K562 (cell line): ENCODE measurements at regions not wholly inside any gene's neighbourhood (a gene's known extent, or its start where the extent isn't known, plus 50 kb on each side); places are given as distances from the start of the nearest gene placed in this dataset.

Experiments
- EP300 ChIP-seq: IDR thresholded peaks from 2 replicates; pipeline ENCODE4 v1.6.1; 2012; ENCODE audit warnings: low read length, improper control_type of control experiment
- NFIX ChIP-seq: fragments of 250-450 bp; sonication (Bioruptor Pico); IDR thresholded peaks from 2 replicates; pipeline ENCODE4 v1.4.0; 2020; ENCODE audit warnings: low read depth, mild to moderate bottlenecking, moderate library complexity
- POLR2A ChIP-seq: fragments of 450-650 bp; conservative IDR thresholded peaks from 2 replicates; pipeline ENCODE4 v1.6.1; 2016
- SRSF9 ChIP-seq: fragments of 200-400 bp; formaldehyde crosslinking; IDR thresholded peaks from 2 replicates; pipeline ENCODE4 v1.6.1; 2017; ENCODE audit warnings: low read depth, low read length, borderline replicate concordance
- TEAD4 ChIP-seq, 2 experiments: sonication (generic) in 1 of 2; formaldehyde crosslinking in 1 of 2; IDR thresholded peaks; 2 replicates each; pipeline versions ENCODE4 v1.6.1 to v1.8.0; 2012 to 2022; ENCODE audit warnings: borderline replicate concordance in 1 of 2, inconsistent platforms in 1 of 2, low read length in 1 of 2, mild to moderate bottlenecking in 1 of 2, missing genetic modification reagents in 1 of 2
- TF ChIP-seq, protein P1 (sequence below), 3 experiments: IDR thresholded peaks in 2 of 3; conservative IDR thresholded peaks in 1 of 3; 2 replicates each; pipeline ENCODE4 v1.5.1; 2011 to 2012; ENCODE audit warnings: low read length in 3 of 3, mild to moderate bottlenecking in 3 of 3, control low read depth in 2 of 3, improper control_type of control experiment in 1 of 3, inconsistent platforms in 1 of 3, low read depth in 1 of 3, mixed read lengths in 1 of 3, moderate library complexity in 1 of 3; ENCODE audit not compliant: insufficient read depth in 2 of 3
- TF ChIP-seq, protein P2 (sequence below), 3 experiments: fragments of 200-800 bp in 1 of 3; fragments of 250-450 bp in 1 of 3; fragments of 450-650 bp in 1 of 3; sonication (Bioruptor Pico) in 1 of 3; sonication (Bioruptor generic) in 1 of 3; formaldehyde crosslinking in 1 of 3; IDR thresholded peaks; 2 replicates each; pipeline versions ENCODE4 v1.6.1 to v1.8.0; 2016 to 2022; ENCODE audit warnings: mild to moderate bottlenecking in 2 of 3, missing genetic modification characterization in 2 of 3, missing compliant biosample characterization in 1 of 3, moderate library complexity in 1 of 3

DNA sequence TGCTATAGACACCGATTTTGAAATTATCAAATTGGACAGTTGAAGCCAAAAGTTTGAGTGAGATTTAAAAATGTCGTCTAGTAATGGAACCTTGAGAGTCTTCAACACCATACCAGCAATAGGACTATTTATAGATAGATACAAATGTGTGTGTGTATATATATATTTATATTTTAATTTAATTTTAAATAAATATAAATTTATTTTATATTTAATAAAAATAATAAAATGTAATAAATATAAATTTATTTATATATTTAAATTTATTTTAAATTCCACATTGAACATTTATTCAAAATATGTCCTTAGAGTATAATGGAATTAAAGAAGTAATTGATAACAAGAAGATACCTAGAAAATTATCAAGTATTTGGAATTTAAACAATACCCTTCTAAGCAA, 221.9 kb upstream of the CXXC4 start:
- TF ChIP-seq EP300: no peak
- TF ChIP-seq, protein P1, sequence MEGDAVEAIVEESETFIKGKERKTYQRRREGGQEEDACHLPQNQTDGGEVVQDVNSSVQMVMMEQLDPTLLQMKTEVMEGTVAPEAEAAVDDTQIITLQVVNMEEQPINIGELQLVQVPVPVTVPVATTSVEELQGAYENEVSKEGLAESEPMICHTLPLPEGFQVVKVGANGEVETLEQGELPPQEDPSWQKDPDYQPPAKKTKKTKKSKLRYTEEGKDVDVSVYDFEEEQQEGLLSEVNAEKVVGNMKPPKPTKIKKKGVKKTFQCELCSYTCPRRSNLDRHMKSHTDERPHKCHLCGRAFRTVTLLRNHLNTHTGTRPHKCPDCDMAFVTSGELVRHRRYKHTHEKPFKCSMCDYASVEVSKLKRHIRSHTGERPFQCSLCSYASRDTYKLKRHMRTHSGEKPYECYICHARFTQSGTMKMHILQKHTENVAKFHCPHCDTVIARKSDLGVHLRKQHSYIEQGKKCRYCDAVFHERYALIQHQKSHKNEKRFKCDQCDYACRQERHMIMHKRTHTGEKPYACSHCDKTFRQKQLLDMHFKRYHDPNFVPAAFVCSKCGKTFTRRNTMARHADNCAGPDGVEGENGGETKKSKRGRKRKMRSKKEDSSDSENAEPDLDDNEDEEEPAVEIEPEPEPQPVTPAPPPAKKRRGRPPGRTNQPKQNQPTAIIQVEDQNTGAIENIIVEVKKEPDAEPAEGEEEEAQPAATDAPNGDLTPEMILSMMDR (IDR thresholded peaks at IDR 0.05 in 2 of 3, conservative IDR thresholded peaks at IDR 0.05 in 1 of 3; ENCODE audit: insufficient read depth in 2 of 3, low read depth in 1 of 3, low read length in 3 of 3): no peak
- no peak for TF ChIP-seq NFIX (CRISPR knock-in tag)
- TF ChIP-seq TEAD4 (IDR thresholded peaks at IDR 0.05; ENCODE audit: low read length): no peak
- no peak for TF ChIP-seq TEAD4 (CRISPR knock-in tag; IDR thresholded peaks at IDR 0.05; ENCODE audit: borderline replicate concordance)
- TF ChIP-seq, protein P2, sequence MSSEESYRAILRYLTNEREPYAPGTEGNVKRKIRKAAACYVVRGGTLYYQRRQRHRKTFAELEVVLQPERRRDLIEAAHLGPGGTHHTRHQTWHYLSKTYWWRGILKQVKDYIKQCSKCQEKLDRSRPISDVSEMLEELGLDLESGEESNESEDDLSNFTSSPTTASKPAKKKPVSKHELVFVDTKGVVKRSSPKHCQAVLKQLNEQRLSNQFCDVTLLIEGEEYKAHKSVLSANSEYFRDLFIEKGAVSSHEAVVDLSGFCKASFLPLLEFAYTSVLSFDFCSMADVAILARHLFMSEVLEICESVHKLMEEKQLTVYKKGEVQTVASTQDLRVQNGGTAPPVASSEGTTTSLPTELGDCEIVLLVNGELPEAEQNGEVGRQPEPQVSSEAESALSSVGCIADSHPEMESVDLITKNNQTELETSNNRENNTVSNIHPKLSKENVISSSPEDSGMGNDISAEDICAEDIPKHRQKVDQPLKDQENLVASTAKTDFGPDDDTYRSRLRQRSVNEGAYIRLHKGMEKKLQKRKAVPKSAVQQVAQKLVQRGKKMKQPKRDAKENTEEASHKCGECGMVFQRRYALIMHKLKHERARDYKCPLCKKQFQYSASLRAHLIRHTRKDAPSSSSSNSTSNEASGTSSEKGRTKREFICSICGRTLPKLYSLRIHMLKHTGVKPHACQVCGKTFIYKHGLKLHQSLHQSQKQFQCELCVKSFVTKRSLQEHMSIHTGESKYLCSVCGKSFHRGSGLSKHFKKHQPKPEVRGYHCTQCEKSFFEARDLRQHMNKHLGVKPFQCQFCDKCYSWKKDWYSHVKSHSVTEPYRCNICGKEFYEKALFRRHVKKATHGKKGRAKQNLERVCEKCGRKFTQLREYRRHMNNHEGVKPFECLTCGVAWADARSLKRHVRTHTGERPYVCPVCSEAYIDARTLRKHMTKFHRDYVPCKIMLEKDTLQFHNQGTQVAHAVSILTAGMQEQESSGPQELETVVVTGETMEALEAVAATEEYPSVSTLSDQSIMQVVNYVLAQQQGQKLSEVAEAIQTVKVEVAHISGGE (CRISPR knock-in tag; IDR thresholded peaks at IDR 0.05): no peak
- TF ChIP-seq POLR2A: no peak
- TF ChIP-seq SRSF9: no peak
